8988T (cell line): ENCODE measurements at regions not wholly inside any gene's neighbourhood (a gene's known extent, or its start where the extent isn't known, plus 50 kb on each side); places are given as distances from the start of the nearest gene placed in this dataset.

Experiments used
- DNase-seq: peaks from one replicate; pipeline ENCODE4 v3.0.0; 2011

DNA sequence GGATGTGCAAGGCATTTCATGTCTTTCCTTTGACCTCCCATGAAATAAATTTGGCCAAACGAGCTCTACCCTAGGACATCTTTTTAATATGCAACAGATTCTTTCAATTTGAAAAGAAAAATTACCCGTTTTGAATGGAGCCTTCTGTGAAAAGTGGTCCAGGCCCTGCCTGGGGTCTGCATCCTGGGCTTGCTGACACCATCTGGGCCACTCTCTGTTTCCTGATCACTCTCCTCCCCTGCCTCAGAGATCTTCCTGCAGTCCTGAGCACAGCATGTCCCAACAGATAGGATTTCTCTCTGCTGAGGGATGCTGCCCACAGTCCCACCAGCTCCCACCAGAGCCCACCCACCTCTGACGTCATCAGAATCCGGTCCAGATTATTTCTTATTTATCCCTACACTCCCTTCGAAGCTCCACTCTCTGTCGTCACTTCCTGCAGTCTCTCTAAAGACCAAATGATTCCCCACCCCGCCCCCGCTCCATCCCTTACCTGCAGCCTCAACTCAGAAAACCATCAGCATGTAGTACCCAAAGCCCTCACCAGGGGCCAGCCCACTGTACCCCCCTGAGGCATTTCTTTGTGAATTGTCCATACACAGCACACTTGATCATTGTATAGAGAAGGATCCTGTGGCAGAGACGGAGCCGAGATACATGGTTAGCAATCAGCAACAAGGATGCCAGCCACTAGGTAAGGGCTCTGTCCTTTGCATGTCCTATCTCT, 192.1 kb upstream of the MGMT start:
- no peak for DNase-seq

DNA sequence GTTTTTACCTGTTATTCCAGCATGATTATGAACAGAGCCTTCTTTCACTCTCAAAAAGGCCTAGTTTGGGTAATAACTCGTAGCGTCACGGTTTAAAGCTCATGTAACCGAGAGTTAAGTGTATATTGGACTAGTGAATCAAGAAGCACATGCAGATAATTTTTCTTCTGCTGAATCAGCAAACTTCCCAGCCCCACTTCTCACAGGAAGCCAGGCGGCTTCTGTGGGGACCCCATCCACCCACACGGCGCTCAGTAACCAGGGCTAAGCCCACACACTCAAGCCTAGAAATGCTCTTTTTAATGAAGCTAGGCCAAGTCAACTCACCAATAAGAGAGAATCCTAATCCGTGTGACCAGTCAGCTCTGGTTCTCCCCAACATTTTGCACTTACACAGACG, 191.2 kb upstream of the MGMT start:
- DNase-seq = no peak

DNA sequence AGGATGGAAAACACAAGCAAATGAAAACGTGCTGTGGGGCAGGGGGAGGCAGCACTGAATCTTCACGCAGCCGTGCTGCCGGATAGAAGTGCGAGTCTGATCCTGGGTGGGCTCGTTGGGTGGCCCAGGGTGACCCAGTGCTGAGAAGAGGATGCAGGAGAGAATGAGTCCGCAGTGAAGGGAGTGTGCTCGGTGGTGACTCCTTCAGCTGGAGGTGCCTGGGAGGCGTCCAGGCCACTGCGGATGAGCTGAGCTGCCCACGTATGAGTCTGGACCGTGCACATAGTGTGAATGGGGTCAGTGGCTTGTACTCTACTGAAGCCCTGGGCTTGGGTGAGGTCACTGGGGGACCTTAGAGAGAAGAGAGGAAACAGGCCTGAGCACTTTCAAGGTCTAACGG, 190.0 kb upstream of the MGMT start:
- no peak for DNase-seq

DNA sequence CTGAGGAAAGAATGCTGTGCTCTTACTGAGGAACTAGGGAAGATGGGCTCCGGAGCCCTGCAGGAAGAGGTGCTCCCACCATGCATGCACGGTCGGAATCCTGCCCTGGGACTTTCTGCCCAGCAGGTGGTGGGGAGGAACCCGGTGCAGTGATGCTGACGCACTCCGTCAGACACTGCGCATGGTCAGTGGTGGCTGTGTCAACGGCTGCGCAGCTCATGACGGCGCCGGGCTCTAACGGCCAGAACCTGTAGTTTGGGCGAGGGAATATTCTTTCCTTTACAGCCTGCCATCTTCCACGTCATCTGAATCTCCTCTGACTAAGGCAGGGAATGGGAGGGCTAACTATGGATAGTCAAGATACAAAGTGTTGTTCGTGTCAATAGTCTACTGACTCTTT, 189.2 kb upstream of the MGMT start:
- DNase-seq = no peak

DNA sequence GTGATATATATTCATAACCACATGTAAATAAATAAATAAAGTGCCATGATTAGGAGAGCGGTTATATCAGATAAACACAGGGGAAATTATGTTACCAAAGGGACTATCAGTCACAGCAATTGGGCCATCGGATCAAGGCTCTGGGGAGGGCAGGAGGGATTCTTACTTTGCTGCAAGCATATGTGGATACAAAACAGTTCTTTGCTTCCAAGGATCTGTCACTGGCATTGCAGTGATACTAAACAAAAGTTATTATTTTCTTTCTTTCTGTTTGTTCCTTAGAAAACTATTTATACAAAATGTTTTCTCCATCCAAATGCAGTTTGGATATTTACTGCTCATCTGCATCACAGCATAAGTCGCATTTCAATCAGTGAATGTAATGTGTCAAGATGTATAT, 188.4 kb upstream of the MGMT start:
- no peak for DNase-seq

DNA sequence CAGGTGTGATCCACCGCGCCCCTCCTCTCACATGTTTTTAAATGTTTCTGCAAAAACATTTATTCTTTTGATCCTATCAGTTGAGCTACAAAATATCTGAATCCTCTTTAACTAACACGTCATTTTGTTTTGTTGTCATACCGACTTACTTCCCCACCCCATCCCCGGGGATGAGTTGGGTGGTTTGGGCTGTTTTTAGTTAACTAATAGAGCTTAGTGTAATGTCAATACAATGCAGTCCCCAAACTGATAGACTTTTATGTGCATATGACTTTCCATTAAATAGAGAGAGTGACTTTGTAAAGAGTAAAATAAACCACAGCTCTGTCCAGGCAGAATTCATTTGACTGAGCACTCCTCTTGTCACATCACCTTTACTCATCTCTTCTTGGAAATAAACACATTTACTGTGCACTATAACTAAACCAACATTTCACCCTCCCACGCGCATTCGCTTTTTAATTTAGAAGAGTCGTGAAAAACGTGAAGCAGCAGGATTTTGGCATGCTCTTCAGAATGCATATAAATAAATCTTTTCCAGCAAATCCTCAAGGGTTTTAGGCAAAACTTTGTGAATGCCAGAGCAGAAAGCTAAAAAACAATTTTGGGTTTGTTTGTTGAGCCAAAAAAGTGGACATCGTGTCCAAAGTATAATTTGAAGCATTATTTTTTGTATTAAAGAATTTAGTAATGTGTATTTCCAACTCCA, 187.4 kb upstream of the MGMT start:
- no peak for DNase-seq

DNA sequence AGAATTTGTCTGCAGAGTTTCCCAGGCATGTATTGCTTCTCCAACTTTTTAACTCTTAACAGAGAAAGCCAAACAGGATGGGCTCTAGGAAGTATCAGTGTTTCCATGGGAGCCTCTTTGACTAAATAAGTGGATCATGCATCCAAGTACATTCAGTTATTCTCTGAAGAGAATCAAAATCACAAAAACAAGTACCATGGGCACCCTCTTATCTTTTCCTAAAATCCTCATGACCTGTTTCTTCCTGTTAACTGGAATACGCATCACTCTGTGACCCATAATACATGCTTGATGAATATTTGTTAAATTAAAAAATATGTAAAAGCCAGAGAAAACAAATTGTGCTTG, 186.9 kb upstream of the MGMT start:
- DNase-seq = no peak

DNA sequence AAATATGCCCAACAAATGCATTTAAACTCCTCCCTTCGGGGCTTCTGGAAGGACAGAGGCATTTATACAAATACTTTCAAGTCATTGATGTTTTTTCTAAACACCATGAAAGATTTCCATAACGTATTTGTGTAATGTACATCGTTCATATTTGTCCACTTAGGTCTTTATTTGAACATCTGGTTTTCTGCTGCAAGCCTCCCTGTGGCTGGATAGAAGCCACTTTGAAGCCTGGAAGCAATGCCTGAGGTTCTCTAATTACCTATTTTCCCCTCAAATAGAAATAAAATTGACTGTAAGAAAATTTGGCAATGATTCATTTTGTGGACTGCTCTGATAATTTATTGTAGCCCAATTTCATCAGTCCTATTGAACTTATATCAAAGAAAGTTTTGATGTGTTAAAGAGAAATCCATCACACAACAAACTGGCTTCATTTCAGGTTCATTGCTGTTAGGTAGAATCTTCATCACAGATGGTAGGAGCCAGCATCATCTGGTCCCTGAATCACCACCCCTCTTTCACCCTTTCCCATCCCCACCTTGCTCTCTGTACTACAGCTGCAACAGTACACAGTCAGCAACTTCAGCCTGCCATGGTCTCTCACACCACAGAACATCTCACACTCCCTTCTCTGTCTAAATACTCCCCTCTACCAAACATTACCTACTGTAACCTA, 186.0 kb upstream of the MGMT start:
- DNase-seq = no peak

DNA sequence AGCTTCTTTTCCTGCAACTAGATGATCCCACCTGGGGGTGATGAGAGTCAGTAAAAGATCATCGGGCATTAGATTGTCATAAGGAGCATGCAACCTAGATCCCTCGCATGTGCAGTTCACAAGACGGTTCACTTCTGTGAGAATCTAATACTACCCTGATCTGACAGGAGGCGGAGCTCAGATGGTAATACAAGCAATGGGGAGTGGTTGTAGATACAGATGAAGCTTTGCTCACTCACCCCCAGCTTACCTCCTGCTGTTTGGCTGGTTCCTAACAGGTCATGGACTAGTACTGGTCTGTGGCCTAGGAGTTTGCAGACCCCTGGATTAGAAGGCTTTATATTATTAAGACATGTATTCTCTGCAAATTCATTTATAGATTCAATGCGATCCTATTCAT, 181.6 kb upstream of the MGMT start:
- DNase-seq = no peak

DNA sequence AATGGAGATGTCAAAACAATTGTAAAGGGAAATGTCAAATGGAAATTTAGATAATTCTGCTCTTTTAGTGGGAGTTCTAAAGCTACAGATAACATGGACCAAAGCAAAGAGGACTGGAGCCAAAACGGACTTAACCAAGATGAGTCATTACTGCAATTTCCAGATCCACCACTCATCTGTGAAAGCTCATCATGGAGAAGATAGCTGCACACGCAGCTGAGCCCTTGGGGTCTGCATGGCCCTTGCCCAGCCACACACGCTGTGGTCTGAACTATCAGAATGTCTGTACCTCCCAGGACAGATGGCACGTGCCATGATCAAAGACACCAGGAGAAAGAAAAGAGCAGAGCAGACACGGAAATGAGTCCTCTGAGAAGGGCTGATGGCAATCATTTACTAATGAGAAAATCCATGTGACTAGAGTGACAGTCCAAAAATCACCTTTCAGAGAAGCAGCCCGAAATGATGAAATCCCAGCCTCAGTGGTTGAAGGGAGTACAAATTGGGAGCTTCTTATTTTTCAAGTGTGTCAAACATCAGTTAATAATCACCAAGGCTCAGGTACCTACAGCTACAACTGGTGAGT, 177.9 kb upstream of the MGMT start:
- no peak for DNase-seq

DNA sequence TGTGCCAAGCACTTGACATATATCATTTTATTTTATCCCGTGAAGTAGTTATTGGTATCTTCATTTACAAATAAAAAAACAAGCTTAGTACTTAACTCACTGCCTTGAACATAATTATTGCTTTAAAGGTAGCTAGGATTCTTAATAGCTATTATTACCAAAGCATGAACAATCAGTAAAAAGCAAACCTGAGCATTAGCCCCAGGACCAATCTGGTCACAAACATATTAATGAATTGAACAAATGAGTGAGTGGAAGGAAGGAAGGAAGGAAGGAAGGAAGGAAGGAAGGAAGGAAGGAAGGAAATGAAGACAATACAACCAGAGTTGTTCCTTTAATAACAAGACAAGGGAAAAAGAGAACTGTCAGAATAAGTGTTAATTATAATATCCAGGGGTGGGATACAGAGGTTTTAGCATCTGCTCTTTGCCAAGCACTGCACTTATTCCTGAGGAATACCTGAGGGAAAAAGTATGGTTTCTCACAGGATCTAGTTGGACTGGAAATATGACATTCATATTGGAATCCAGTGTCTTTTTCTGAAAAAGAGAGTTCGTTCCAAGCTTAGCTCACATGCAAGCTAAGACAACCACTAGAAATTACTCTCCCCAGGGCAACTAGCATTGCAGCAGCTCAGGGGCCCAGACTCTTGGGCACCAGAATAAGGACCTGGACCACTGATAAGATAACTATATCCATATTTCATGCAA, 172.9 kb upstream of the MGMT start:
- DNase-seq = no peak

DNA sequence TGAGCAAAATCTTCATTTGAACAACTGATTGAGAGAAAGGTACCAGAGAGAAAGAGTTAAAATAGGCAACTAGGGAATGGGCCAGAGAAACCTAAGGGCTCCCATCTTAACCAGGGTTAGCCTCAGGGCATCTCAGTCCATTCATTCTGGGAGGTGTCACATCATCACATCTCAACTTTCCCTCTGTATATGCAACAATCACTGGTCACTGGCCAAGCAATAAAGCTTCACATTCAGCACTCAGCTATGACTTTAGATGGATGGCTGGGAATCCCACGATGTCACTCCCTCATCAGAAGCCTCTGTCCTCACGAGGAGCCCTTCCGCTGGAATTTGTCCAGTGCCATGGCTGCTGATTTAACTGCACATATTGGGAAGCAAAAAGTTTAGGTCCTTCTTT, 172.1 kb upstream of the MGMT start:
- no peak for DNase-seq

DNA sequence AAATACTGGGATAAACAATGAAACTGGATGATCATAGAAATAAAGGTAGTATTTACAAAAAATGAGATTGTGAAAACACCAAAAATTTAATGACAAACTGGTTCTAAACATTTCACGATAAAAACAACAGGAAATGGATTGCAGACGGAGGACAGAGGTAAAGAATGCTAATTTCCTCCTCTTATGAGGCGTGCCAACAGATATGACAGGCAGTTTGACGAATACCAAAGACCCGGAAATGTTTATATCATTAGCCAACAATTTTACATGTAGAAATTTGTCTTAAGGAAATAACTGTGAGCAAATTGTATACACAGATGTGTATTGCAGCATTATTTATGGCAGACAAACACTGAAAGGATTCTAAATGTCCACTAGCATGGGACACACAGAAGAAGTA, 162.0 kb upstream of the MGMT start:
- DNase-seq = no peak

DNA sequence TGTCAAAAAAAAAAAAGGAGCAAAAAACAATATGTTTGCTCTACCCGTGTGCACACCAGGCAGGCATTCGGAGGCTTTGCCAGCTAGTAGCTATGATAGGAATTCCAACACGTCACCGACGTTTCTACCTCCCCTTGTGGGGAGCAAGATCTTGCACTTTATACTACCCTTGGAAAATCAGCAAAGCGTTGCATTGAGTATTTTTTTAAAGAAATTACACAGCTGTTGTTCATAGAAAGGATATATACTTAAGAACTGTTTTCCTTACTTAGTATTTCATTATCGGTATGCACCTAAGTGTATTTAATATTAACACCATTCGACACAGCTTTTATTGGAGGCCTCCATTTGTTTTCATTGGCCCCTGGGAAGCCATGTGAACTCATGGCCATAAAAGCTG, 159.9 kb upstream of the MGMT start:
- no peak for DNase-seq

DNA sequence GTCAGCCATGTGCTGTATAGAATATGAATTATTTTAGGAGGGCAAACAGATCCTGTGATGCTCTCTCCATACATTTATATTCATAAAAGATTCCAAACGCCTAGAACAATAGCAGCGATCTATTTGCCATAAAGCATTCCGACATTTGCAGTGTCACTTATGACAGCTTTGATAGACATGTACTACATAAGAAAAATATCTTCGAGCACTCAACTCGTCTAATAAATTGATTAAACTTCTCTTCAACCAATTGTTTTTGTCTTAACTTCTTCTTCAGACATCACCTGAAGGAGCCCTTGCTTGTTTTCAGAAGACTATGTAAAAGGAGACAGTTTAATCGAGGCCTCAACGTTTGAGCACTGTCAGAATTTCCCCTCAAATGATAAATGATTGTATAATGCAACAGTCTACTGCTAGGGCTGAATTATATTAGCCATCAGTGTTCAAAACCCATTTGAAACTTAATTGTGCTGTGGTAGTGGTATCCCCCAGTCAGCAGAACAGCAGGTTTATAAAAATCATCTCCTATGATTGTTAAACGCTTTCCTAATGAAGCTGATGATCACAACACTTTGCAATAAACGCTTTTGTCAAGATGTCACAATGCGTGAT, 158.0 kb upstream of the MGMT start:
- no peak for DNase-seq

DNA sequence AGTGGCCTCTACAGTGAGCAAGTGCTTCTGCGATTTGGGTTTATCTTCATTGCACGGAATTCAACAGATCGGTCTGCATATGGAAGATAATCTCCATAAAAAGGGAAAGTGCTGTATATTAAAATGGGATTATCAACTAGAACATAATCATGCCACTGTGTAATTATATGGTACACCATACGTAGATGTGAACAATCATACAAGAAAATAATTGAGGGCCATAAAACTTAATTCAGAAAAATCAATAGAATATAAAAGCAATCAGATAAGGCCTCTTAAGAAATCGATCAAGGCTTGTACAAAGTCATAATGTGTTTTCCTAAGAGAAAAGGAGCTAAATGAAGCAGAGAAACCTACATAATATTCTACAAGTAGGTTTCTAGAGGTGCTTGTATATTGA, 157.5 kb upstream of the MGMT start:
- DNase-seq = no peak

DNA sequence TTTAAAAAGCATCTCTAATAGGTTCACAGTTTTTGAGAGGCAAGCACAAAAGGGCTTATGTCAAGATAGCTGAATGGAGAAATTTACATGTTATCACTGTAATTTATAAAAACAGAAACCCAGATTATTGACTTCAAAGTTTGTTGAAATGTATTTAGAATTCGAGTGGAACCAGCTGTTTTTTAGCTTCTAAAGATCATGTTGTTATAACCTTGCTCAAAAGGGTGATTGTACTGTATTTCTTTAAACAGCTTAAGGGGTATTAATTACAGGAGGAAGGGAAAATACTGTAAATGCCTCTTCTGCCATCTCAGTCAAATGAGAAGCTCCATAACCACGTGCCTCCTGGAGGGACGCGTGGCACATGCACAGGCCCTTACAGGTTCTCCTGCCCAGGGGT, 156.2 kb upstream of the MGMT start:
- DNase-seq = no peak

DNA sequence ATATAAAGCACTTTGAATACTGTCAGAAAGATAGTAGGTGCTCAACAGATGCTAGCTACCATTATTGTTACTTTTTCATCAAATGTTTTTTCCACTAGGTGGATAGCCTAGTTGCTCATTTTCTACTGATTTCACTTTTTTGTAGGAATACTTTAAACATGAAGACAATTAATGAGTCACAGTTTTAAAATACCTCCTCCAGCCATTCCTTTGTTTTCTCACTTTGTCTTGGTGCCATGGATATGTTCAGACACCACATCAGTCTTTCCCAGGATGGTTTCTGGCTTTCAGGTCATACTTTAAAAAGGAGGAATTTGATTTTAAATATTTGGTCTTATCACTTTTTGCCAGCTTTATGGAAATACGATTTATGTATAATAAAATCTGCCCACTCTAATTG, 147.1 kb upstream of the MGMT start:
- DNase-seq = no peak

DNA sequence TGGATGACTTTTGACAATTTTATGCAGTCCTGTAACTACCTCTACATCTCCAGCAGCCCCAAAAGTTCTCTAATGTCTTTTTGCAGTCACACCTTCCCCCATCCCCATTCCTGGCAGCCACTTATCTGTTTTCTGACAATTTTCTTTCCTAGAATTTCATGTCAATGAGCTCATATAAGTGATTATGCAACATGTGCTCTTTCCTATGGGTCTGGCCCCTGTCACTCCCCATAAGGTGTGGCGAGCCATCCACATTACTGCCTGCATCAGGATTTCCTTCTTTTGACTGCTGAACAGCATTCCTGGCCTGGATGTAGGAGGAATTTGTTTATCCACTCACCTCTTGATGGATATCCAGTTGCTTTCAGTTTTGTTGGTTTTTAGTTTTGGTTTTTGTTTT, 146.7 kb upstream of the MGMT start:
- DNase-seq = no peak

DNA sequence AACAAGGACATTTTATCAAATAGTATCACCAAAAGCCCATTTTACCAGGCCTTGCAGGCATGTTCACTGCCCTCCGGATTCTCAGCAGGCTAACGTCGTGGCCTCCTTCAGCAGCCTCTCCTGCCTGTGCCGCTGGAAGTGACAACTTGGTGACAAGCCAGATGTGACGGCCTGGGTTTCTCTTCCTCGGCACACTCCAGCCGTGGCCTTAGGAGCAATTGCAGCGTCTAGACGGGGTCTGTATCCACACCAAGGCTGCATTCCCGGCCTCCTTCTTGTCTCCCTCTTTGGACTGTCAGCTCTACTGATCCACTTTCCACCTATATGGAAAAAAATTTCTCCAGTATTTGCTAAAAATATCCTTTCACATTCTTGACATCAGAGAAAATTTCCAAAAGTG, 145.3 kb upstream of the MGMT start:
- DNase-seq = no peak

DNA sequence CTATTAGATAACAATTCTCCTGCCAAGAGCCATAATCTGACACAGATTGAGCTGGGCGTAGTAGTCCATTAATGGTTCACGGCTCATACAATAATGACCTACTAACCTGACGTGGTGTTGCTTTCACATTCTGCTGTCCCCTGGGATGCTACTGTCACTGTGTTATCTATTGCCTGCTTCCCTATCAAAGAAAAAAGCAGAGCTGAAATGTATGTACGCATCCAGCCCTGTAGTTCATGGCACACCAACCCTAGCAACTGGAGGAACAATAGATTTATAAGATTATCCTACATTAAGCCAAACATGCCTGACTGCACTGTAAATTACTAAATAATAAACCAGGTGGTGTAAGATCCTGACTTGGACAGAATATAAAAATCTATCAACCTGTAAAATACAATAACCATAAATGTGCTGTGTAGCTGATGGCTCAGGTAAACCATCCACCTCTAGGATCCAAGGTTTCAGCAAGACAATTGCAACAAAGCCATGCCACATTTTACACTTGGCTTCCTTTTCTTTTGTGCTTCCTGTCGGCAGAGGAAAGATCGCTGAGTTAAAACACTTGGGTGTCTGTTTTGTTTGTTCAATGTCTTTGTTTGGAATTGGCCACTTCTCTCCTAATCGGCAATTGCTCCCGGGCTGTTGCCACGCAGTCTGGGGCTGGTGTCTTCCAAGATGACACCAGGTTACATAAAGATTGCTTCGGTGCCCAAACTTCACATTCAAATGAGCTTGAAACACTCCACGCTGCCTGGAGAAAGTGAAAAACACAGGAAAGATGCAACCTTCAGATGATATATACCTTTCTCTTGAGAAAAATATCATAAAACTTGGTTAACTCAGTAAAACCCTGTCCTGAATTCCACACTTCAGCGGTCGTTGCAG, 143.9 kb upstream of the MGMT start:
- no peak for DNase-seq

DNA sequence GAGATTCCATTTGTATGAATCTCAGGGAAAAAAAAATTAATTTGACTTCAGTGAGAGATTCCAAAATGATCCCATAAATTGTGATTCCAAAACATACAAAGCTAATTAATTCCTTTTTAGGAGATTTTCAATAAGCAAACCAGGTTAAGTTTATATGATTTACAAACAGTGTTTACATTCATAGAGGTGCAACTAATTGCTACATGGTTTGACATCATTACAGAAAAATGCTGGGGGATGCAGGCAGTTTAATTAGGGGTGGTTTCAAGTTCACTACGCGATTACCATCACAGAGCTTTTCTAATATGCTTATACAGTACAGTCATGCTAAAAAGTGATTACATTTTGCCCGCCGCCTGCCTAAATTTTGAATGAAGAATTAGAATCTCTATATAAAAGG, 143.2 kb upstream of the MGMT start:
- DNase-seq = no peak
